ENCODE measurements at regions not wholly inside any gene's neighbourhood (a gene's known extent, or its start where the extent isn't known, plus 50 kb on each side); places are given as distances from the start of the nearest gene placed in this dataset.

- TF ChIP-seq, protein P1, sequence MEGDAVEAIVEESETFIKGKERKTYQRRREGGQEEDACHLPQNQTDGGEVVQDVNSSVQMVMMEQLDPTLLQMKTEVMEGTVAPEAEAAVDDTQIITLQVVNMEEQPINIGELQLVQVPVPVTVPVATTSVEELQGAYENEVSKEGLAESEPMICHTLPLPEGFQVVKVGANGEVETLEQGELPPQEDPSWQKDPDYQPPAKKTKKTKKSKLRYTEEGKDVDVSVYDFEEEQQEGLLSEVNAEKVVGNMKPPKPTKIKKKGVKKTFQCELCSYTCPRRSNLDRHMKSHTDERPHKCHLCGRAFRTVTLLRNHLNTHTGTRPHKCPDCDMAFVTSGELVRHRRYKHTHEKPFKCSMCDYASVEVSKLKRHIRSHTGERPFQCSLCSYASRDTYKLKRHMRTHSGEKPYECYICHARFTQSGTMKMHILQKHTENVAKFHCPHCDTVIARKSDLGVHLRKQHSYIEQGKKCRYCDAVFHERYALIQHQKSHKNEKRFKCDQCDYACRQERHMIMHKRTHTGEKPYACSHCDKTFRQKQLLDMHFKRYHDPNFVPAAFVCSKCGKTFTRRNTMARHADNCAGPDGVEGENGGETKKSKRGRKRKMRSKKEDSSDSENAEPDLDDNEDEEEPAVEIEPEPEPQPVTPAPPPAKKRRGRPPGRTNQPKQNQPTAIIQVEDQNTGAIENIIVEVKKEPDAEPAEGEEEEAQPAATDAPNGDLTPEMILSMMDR (IDR thresholded peaks at IDR 0.05): no peak
- no peak for TF ChIP-seq CHD2 (IDR thresholded peaks at IDR 0.05; ENCODE audit: low read length, partially characterized antibody)
- TF ChIP-seq NFIC (IDR thresholded peaks at IDR 0.05; ENCODE audit: borderline replicate concordance): no peak
- TF ChIP-seq PBX3 (IDR thresholded peaks at IDR 0.05): no peak
- TF ChIP-seq, protein P2, sequence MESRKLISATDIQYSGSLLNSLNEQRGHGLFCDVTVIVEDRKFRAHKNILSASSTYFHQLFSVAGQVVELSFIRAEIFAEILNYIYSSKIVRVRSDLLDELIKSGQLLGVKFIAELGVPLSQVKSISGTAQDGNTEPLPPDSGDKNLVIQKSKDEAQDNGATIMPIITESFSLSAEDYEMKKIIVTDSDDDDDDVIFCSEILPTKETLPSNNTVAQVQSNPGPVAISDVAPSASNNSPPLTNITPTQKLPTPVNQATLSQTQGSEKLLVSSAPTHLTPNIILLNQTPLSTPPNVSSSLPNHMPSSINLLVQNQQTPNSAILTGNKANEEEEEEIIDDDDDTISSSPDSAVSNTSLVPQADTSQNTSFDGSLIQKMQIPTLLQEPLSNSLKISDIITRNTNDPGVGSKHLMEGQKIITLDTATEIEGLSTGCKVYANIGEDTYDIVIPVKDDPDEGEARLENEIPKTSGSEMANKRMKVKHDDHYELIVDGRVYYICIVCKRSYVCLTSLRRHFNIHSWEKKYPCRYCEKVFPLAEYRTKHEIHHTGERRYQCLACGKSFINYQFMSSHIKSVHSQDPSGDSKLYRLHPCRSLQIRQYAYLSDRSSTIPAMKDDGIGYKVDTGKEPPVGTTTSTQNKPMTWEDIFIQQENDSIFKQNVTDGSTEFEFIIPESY (IDR thresholded peaks at IDR 0.05; ENCODE audit: borderline replicate concordance, low read depth): no peak
- TF ChIP-seq ELF1 (IDR thresholded peaks at IDR 0.05): no peak
- TF ChIP-seq REST (IDR thresholded peaks at IDR 0.05; ENCODE audit: low read depth, low read length): no peak
Observed at GRCh38 chr2:240369335-240369734, 66.1 kb upstream of the GPC1 start.

Measured in SK-N-SH (cell line).